Stimulated activated naive CD8-positive, alpha-beta T cell treated with anti-CD3 and anti-CD28 coated beads, Interleukin-15, Interleukin-2, amounts not matched to agents 100 ng/mL and 50 ng/mL, for 24 hours (primary cell): ENCODE measurements at regions not wholly inside any gene's neighbourhood (a gene's known extent, or its start where the extent isn't known, plus 50 kb on each side); places are given as distances from the start of the nearest gene placed in this dataset.
"Not testable (repeated sequence)": the region's sequence is repeated elsewhere in the genome, so short reads cannot be mapped to it uniquely, and the experiment has no call there.

Source experiments
- H3K27ac Mint-ChIP-seq: one replicate; pipeline ENCODE4 v1.8.0; 2021; ENCODE audit warnings: mild to moderate bottlenecking, mixed read lengths
- H3K27me3 Mint-ChIP-seq: one replicate; pipeline ENCODE4 v1.8.0; 2021; ENCODE audit warnings: mixed read lengths
- H3K36me3 Mint-ChIP-seq: one replicate; pipeline ENCODE4 v1.8.0; 2021; ENCODE audit warnings: low read depth, mixed read lengths
- H3K4me1 Mint-ChIP-seq: one replicate; pipeline ENCODE4 v1.8.0; 2021; ENCODE audit warnings: low read depth, mixed read lengths
- H3K4me3 Mint-ChIP-seq: one replicate; pipeline ENCODE4 v1.8.0; 2021; ENCODE audit warnings: mild to moderate bottlenecking, mixed read lengths
- H3K9me3 Mint-ChIP-seq: one replicate; pipeline ENCODE4 v1.8.0; 2021; ENCODE audit warnings: mixed read lengths

DNA sequence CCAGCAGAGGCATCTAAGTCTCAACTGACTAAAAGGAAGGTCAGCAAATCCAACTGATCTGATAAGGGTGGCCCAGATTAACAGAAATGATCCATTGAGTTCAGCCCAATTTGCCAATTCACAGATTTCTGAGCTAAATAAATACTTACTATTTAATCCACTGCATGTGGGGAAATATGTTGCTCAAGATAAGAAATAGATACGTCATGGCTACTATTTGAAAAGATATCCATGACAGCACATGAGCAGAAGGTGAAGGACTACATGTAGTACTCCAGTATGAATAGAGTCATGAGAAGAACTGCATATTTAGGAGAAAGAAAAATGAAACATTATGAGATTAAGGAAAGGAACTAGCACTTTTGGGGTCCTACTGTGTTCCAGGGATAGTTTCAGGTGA lies 332.4 kb downstream of the ARPP21 start:
- H3K36me3 Mint-ChIP-seq = no peaks in the 10 kb centered on the region

DNA sequence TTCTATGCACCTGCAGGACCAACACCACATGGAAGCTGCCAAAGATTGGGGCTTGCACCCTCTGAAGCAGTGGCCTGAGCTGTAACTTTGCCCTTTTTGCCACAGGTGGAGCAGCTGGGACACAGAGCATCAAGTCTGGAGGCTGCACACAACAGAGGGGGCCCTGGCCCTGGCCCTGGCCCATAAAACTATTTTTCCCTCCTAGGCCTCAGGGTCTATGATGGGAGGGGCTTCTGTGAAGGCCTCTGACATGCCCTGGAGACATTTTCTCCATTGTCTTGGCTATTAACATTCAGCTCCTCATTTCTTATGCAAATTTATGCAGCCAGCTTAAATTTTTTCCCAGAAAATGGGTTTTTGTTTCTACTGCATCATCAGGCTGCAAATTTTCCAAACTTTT lies 335.5 kb downstream of the ARPP21 start:
- Mint-ChIP-seq H3K36me3 (no peaks in the 10 kb centered on the region), H3K27ac (no peak overlapping the region), H3K9me3 (no peaks in the 10 kb centered on the region), H3K4me3 (no peak overlapping the region), H3K4me1 (peaks cover 4% of the 10 kb centered on the region), H3K27me3 (no peaks in the 10 kb centered on the region)

More for the DNA sequence above, 332.4 kb downstream of the ARPP21 start:
- Mint-ChIP-seq H3K4me1 (peaks cover 4% of the 10 kb centered on the region), H3K4me3 (no peak overlapping the region), H3K27ac (no peak overlapping the region), H3K9me3 (no peaks in the 10 kb centered on the region), H3K27me3 (no peaks in the 10 kb centered on the region)

DNA sequence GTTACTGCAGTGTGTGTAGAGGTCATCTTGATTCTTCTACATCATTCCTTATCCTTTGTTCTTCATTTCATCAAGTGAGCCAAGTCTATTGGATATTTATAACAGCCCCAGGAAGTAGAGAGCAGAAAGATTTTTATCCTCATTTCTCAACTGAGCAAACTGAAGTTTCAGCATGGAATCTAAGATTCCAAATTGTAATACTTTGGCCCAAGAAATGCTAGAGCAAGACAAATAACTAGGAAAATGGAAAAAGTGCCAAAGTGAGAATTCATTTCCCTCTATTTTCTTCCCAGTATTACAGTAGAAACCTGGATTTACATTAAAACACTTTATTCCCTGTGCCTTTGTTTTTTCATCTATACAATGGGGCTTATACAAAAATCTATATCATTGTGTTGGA lies 346.8 kb downstream of the ARPP21 start:
- Mint-ChIP-seq H3K36me3 (no peaks in the 10 kb centered on the region), H3K4me1 (no peaks in the 10 kb centered on the region), H3K27me3 (no peaks in the 10 kb centered on the region), H3K9me3 (no peaks in the 10 kb centered on the region), H3K4me3 (no peak overlapping the region), H3K27ac (no peak overlapping the region)

DNA sequence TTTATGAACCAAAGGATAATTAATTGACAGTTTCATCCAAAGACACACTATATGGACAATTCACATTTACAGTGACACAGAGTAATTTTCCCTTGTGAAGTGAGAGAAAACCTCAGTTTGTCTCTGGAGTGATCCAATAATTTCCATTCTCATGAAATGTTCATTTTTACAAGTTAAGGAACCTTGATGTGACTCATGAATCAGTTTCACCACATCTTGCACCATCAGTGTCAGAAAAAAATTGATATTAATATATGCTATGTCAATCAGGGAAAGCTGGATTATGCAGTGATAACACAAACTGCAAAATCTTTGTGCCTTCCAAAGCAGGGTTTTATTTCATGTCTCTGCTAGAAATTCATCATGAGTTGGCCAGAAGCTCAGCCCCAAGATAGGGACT lies 348.1 kb downstream of the ARPP21 start:
- Mint-ChIP-seq H3K4me3 (no peak overlapping the region), H3K4me1 (no peaks in the 10 kb centered on the region), H3K27me3 (no peaks in the 10 kb centered on the region), H3K27ac (no peak overlapping the region), H3K9me3 (no peaks in the 10 kb centered on the region), H3K36me3 (no peaks in the 10 kb centered on the region)

DNA sequence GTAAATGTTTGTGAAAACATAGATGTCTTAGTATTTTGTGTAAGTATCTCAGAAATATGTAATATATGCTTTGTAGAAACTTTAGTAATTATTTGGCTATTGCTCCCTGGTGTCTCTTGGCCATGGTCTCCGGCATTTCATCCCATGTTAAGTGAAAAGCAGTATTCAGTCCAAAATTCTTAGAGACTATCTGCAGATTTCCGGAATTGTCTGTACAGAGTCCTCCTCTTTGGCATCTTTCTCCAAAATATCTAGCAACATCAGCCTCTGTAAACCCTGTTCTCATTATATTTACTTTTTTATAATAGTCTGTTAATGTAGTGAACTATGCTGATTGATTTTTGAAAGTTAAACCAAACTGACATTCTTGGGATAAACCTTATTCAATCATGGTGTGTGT lies 352.7 kb downstream of the ARPP21 start:
- no peaks in the 10 kb centered on the region for H3K36me3 Mint-ChIP-seq
- no peaks in the 10 kb centered on the region for H3K27me3 Mint-ChIP-seq
- no peaks in the 10 kb centered on the region for H3K4me1 Mint-ChIP-seq
- H3K9me3 Mint-ChIP-seq = no peaks in the 10 kb centered on the region
- H3K27ac Mint-ChIP-seq = no peak overlapping the region
- H3K4me3 Mint-ChIP-seq = no peak overlapping the region

DNA sequence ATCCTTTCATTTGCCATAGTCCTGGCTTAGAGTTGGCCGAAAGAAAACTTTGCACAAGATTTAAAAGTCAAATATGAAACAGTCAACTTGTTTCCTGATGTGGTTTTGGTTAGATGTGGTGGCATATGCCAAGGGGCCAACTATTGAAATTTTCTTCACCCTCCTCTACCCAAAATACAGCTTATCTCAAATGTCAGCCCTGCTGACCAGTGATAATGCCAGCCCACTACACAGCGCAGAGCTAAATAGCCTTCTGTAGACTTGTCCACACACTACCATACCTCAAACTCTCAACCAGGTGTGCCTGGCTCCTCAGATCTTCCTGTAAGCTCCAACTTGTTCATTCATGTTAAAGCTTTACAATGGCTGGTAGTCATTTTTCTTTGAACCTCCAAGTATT lies 368.5 kb upstream of the STAC start:
- H3K4me3 Mint-ChIP-seq = no peak overlapping the region
- peaks cover 3% of the 10 kb centered on the region for H3K9me3 Mint-ChIP-seq
- no peaks in the 10 kb centered on the region for H3K4me1 Mint-ChIP-seq
- H3K27me3 Mint-ChIP-seq = no peaks in the 10 kb centered on the region
- H3K27ac Mint-ChIP-seq = no peak overlapping the region
- H3K36me3 Mint-ChIP-seq = no peaks in the 10 kb centered on the region

DNA sequence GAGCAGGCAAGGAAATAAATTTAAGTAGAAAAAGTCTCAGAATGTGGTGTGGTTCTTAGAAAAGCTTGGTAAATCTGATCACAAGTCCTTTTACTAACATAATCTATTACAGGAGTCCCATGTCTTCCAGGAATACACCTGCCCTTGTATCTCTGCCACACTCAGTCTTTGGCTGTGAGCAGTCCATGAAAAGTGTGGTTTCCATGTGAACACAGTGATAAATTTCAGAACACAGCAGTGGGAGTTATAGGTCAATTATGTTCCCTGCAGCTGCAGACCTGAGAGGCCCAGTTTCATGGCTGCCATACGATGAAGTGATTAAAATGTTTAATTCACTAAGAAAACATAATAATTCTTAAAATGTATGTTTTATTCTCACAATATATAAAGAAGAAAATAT lies 366.9 kb upstream of the STAC start:
- no peaks in the 10 kb centered on the region for H3K36me3 Mint-ChIP-seq
- H3K27me3 Mint-ChIP-seq = no peaks in the 10 kb centered on the region

DNA sequence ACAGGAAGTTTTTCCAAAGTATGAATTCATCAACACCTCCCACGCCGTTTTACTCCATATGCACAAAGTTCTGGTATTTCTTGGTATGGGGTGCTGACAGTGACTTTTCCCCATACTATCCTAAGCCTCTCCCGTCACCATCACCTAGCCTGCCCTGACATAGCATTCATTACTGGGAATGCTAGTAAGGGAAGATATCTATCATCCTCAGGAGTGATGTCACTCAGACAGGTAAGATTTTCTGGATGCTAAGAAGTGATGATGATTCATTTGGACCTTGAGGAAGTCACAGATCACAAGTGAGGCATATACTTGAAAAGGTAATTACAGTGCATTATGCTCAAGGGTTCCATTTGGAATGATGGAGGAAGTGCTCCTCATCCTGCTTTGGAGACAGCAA lies 355.1 kb upstream of the STAC start:
- Mint-ChIP-seq H3K4me3 (no peak overlapping the region), H3K9me3 (peaks cover 11% of the 10 kb centered on the region), H3K36me3 (no peaks in the 10 kb centered on the region), H3K27ac (no peak overlapping the region), H3K27me3 (no peaks in the 10 kb centered on the region), H3K4me1 (no peaks in the 10 kb centered on the region)

More for the DNA sequence above, 366.9 kb upstream of the STAC start:
- Mint-ChIP-seq H3K4me3 (no peak overlapping the region), H3K4me1 (no peaks in the 10 kb centered on the region), H3K27ac (no peak overlapping the region), H3K9me3 (peaks cover 3% of the 10 kb centered on the region)

DNA sequence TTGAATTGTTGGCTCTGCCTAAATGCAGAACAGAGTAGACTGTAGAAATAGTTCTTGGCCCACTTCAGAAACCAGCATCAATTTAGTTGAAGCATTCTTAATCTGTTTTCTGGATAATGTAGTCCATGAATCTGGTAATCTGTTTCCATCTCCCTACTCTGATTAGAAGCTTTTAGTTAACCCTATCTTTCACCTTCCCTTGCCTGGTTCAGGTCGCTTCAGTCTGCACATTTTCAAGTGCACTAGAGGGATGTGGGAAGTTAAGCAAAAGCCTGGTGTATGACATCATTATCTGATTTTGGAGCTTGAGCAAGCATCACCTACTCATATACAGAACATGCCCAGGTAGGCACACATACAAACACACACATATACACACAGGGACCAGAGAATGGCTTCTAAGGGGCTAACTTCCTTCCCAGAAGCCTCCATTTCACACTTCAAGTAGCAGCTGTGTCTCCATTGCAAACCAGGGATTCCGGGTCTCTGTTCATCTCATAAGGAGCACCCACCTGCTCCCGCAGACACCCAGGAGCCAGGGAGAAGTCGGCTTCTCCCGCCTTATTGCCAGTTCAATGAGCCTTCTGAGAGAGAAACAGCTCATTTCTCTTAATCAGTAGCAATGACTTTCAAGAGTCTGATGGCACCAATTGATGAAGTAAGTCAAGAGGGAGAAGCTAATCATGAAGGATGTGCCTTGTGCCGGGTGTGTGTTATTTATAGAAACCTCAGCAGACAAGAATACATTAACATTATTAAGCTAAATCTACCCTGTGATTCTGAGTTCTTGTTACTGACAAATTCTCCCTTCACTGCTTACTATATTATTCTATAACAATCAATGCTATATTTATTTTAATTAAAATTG lies 347.9 kb upstream of the STAC start:
- Mint-ChIP-seq H3K9me3 (peaks cover 4% of the 10 kb centered on the region), H3K36me3 (no peaks in the 10 kb centered on the region), H3K27me3 (no peaks in the 10 kb centered on the region), H3K4me3 (no peak overlapping the region), H3K4me1 (no peaks in the 10 kb centered on the region), H3K27ac (no peak overlapping the region)

DNA sequence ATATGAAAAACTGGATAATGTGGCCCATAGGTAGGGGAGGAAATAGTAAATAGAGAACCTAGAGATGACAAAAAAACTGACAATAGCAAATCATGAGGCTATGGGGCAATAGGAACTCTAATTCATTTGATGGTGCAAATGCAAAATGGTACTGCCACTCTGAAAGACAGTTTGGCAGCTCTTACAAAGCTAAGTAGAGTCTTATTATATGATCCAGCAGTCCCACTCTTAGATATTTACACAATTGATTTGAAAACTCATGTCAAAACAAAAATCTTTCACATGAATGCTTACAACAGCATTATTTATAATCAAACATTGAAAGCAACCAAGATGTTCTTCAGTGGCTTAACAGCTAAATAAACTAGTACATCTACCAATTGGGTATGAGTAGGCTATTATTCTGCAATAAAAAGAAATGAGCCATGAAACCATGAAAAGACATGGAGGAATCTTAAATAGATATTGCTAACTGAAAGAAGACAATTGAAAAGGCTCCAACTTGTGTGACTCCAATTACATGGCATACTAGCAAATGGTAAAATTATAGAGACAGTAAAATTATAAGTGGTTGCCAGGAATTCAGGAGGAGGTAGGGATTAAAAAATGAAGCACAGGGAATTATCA lies 321.8 kb upstream of the STAC start:
- no peak overlapping the region for H3K4me3 Mint-ChIP-seq
- H3K9me3 Mint-ChIP-seq = no peaks in the 10 kb centered on the region

DNA sequence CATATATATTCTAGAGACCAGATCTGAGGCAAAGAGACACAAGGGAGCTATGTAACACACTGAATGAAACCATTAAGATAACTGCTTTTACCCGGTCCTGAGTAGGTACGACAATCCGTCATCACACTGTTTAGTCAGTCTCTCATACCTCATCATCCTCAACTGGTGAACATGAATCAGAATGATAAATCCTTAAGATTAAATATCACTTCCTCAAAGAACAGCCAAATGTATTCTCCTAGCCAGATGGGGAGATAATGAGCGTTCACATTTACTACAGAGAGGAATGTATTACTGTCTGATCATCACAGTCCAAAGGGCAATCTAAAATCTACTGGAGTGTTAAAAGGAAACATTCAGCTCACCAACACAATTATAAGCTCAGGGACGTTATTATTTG lies 319.4 kb upstream of the STAC start:
- no peak overlapping the region for H3K27ac Mint-ChIP-seq
- H3K36me3 Mint-ChIP-seq = no peaks in the 10 kb centered on the region
- H3K4me1 Mint-ChIP-seq = no peaks in the 10 kb centered on the region
- no peaks in the 10 kb centered on the region for H3K27me3 Mint-ChIP-seq
- H3K9me3 Mint-ChIP-seq = no peaks in the 10 kb centered on the region
- no peak overlapping the region for H3K4me3 Mint-ChIP-seq

More for the DNA sequence above, 321.8 kb upstream of the STAC start:
- no peak overlapping the region for H3K27ac Mint-ChIP-seq
- H3K4me1 Mint-ChIP-seq = no peaks in the 10 kb centered on the region
- H3K27me3 Mint-ChIP-seq = no peaks in the 10 kb centered on the region
- H3K36me3 Mint-ChIP-seq = no peaks in the 10 kb centered on the region

DNA sequence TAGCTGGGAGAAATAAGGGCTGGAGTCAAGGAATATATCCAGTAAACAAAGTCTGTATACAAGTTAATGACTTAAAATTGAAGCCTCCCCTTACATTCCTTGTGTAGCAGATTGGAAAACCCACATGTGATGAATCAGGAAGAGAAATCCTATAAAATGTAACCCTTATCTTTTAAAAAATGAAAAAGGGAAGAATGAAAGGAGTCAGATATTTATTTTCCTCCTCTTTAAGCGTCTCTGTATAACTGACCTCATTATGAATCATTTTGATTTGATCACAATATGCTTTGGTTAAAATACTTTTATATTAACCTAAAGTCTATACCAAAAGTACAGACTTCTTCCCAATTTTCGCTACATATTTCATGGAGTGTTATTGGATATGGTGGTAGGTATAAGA lies 316.3 kb upstream of the STAC start:
- peaks cover 3% of the 10 kb centered on the region for H3K9me3 Mint-ChIP-seq

DNA sequence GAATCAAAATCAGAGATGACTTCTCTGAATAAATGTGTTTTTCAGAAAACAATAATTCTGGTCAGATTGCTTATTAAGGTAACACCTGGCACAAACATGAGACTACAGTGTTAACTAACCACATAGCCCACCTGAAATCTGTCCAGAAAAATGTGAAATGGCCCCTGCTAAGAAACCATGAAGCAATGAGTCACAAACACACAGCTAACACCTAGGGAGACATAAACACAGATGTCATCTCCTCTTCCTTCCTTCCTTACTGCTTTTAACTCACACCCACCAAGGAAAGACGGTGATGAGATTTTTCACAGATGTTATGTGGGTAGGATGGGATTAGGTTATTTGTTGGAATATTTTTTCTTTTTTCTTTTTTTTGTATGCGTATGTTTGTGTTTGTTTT lies 315.0 kb upstream of the STAC start:
- Mint-ChIP-seq H3K4me1 (no peaks in the 10 kb centered on the region), H3K36me3 (no peaks in the 10 kb centered on the region), H3K9me3 (peaks cover 3% of the 10 kb centered on the region), H3K4me3 (no peak overlapping the region), H3K27ac (no peak overlapping the region), H3K27me3 (no peaks in the 10 kb centered on the region)

More for the DNA sequence above, 316.3 kb upstream of the STAC start:
- Mint-ChIP-seq H3K4me3 (no peak overlapping the region), H3K27me3 (no peaks in the 10 kb centered on the region), H3K36me3 (no peaks in the 10 kb centered on the region), H3K4me1 (no peaks in the 10 kb centered on the region), H3K27ac (no peak overlapping the region)

DNA sequence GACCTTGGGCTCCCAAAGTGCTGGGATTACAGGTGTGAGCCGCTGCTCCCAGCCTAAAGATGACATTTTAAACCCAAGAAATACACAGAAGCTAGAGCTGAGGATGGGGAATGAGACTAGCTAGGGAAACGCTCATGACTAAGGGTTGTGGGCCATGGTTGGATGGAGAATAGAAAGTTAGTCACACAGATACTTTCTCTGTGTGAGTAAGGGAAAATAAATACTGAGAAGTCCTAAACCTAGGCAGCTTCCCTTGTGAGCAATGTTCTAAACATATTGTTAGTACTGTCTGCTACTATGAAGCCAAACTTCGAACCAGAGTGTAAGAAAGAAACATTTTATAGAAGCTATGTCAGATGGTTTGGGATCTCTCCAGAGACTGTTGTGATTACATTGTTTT lies 304.8 kb upstream of the STAC start:
- Mint-ChIP-seq H3K9me3 (no peaks in the 10 kb centered on the region), H3K27me3 (no peaks in the 10 kb centered on the region), H3K27ac (no peak overlapping the region), H3K4me1 (no peaks in the 10 kb centered on the region), H3K4me3 (no peak overlapping the region), H3K36me3 (no peaks in the 10 kb centered on the region)

DNA sequence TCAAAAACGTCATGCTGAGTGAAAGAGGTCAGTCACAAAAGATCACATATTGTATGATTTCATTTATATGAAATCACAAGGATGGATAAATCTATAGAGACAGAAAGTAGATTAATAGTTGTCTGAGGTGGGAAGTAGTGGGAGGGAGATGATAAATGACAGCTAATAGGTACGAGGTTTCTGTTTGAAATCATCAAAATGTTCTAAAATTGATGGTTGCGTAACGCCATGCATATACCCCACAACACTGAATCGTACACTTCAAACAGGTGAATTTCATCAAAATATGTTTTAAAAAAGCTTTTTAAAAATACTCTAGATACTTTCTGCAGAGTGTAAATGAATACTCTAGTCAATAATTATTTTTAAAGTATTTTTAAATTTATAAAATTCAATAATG lies 303.0 kb upstream of the STAC start:
- Mint-ChIP-seq H3K9me3 (peaks cover 7% of the 10 kb centered on the region), H3K4me3 (no peak overlapping the region), H3K27ac (no peak overlapping the region), H3K4me1 (no peaks in the 10 kb centered on the region), H3K36me3 (no peaks in the 10 kb centered on the region), H3K27me3 (peaks cover 3% of the 10 kb centered on the region)

DNA sequence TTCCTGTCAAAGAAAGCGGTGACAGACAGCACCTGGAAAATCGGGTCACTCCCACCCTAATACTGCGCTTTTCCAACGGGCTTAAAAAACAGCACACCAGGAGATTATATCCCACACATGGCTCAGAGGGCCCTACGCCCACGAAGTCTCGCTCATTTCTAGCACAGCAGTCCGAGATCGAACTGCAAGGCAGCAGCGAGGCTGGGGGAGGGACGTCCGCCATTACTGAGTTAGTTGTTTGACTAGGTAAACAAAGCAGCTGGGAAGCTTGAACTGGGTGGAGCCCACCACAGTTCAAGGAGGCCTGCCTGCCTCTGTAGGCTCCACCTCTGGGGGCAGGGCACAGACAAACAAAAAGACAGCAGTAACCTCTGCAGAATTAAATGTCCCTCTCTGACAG lies 297.3 kb upstream of the STAC start:
- not testable (repeated sequence) for H3K4me3 Mint-ChIP-seq, H3K36me3 Mint-ChIP-seq, H3K4me1 Mint-ChIP-seq, H3K27me3 Mint-ChIP-seq, H3K27ac Mint-ChIP-seq
- peaks cover 10% of the 10 kb centered on the region for H3K9me3 Mint-ChIP-seq
